GM19240 (cell line): ENCODE measurements at regions not wholly inside any gene's neighbourhood (a gene's known extent, or its start where the extent isn't known, plus 50 kb on each side); places are given as distances from the start of the nearest gene placed in this dataset.
"Not testable (repeated sequence)": the region's sequence is repeated elsewhere in the genome, so short reads cannot be mapped to it uniquely, and the experiment has no call there.

ENCODE experiments used
- DNase-seq: peaks from one replicate; pipeline ENCODE4 v3.0.0; 2011; ENCODE audit warnings: low spot score; ENCODE audit not compliant: insufficient read length

- DNase-seq: no peak
Observed at GRCh38 chr20:60788070-60788469, 464.0 kb upstream of the CDH4 start.

GRCh38 chr20:60789399-60789798 is 462.7 kb upstream of the CDH4 start:
- no peak for DNase-seq

GRCh38 chr20:60790339-60790738 is 461.7 kb upstream of the CDH4 start:
- DNase-seq: not testable (repeated sequence)

- no peak for DNase-seq
Observed at GRCh38 chr20:60791823-60792222, 460.2 kb upstream of the CDH4 start.

GRCh38 chr20:60792941-60793340 is 459.1 kb upstream of the CDH4 start:
- DNase-seq: no peak

GRCh38 chr20:60794674-60795073 is 457.4 kb upstream of the CDH4 start:
- DNase-seq: no peak

- no peak for DNase-seq
Observed at GRCh38 chr20:60795651-60796050, 456.4 kb upstream of the CDH4 start.

- DNase-seq: no peak
Observed at GRCh38 chr20:60800185-60800584, 451.9 kb upstream of the CDH4 start.

GRCh38 chr20:60802676-60803075 is 449.4 kb upstream of the CDH4 start:
- no peak for DNase-seq

- no peak for DNase-seq
Observed at GRCh38 chr20:60803335-60804055, 448.6 kb upstream of the CDH4 start.

GRCh38 chr20:60804240-60804917 is 447.7 kb upstream of the CDH4 start:
- DNase-seq: no peak

GRCh38 chr20:60804918-60805630 is 447.0 kb upstream of the CDH4 start:
- no peak for DNase-seq

GRCh38 chr20:60806354-60806753 is 445.7 kb upstream of the CDH4 start:
- no peak for DNase-seq

GRCh38 chr20:60806824-60807223 is 445.2 kb upstream of the CDH4 start:
- DNase-seq: no peak

- DNase-seq: no peak
Observed at GRCh38 chr20:60808003-60808672, 443.9 kb upstream of the CDH4 start.

GRCh38 chr20:60808701-60809100 is 443.4 kb upstream of the CDH4 start:
- no peak for DNase-seq

GRCh38 chr20:60810561-60810960 is 441.5 kb upstream of the CDH4 start:
- no peak for DNase-seq

GRCh38 chr20:60812561-60812960 is 439.5 kb upstream of the CDH4 start:
- no peak for DNase-seq

- DNase-seq: no peak
Observed at GRCh38 chr20:60813066-60813465, 439.0 kb upstream of the CDH4 start.

- DNase-seq: no peak
Observed at GRCh38 chr20:60815656-60816055, 436.4 kb upstream of the CDH4 start.

- DNase-seq: no peak
Observed at GRCh38 chr20:60816901-60817300, 435.2 kb upstream of the CDH4 start.

- no peak for DNase-seq
Observed at GRCh38 chr20:60817891-60818290, 434.2 kb upstream of the CDH4 start.
